Endothelial cell of umbilical vein (primary cell): ENCODE measurements at regions not wholly inside any gene's neighbourhood (a gene's known extent, or its start where the extent isn't known, plus 50 kb on each side); places are given as distances from the start of the nearest gene placed in this dataset.

Source experiments
- BruUV-seq: library from RNA; stranded (reverse); fragments of 400-500 nt; replicated peaks from 2 replicates; lab custom pipeline; 2021; lab: Mats Ljungman, UMichigan
- CTCF ChIA-PET: fragments of 300-600, 350-600 bp; sonication (Branson Sonifier 250); formaldehyde crosslinking; loops from one replicate; lab custom pipeline; 2021; ENCODE audit warnings: antibody characterized with exemption, inconsistent platforms; lab: Charles Lee
- POLR2A ChIA-PET: fragments of 300-600, 350-600 bp; sonication (Branson Sonifier 250); formaldehyde crosslinking; loops from one replicate; lab custom pipeline; 2021; ENCODE audit warnings: antibody characterized with exemption, inconsistent platforms; lab: Charles Lee
- DNase-seq: peaks from one replicate; pipeline ENCODE4 v3.0.0-alpha.2; 2011; ENCODE audit warnings: low read depth, low spot score
- FAIRE-seq: peaks from 2 replicates; lab custom pipeline; 2011; peaks lifted over from hg19 to GRCh38; lab: Jason Lieb, UNC
- H2AFZ ChIP-seq: 2 replicates; pipeline ENCODE4 v1.6.0; 2012; ENCODE audit warnings: low read depth, low read length, control low read depth, inconsistent platforms
- H3K27ac ChIP-seq: 2 replicates; pipeline ENCODE4 v1.5.1; 2011; ENCODE audit warnings: low read depth, mild to moderate bottlenecking, control low read depth, low read length, moderate library complexity; ENCODE audit not compliant: insufficient read depth
- H3K27me3 ChIP-seq, 2 experiments: 2 replicates each; pipeline versions ENCODE4 v1.6.0 to v1.6.1; 2011; ENCODE audit warnings: low read length in 2 of 2, mixed read lengths in 1 of 2; ENCODE audit not compliant: control insufficient read depth in 2 of 2, insufficient read depth in 2 of 2
- H3K36me3 ChIP-seq, 2 experiments: 2 replicates in 1 of 2; 3 replicates in 1 of 2; pipeline ENCODE4 v1.5.1; 2011; ENCODE audit warnings: low read length in 2 of 2, mild to moderate bottlenecking in 1 of 2, moderate library complexity in 1 of 2; ENCODE audit not compliant: control insufficient read depth in 2 of 2, insufficient read depth in 2 of 2; ENCODE audit errors: extremely low read depth in 1 of 2
- H3K4me1 ChIP-seq: 3 replicates; pipeline ENCODE4 v1.5.1; 2011; ENCODE audit warnings: mild to moderate bottlenecking, low read length; ENCODE audit not compliant: control insufficient read depth, insufficient read depth; ENCODE audit errors: extremely low read depth
- H3K4me2 ChIP-seq: 2 replicates; pipeline ENCODE4 v1.6.1; 2011; ENCODE audit warnings: low read length, control low read depth, mixed read lengths; ENCODE audit not compliant: insufficient read depth
- H3K4me3 ChIP-seq, 3 experiments: fragments of 200-600 bp in 1 of 3; sonication (generic), shearing (Covaris generic) in 1 of 3; replicated peaks in 1 of 3; 2 replicates each; pipeline ENCODE4 v1.5.1; 2011 to 2016; ENCODE audit warnings: control low read depth in 3 of 3, low read length in 3 of 3, mild to moderate bottlenecking in 2 of 3, inconsistent platforms in 1 of 3, low read depth in 1 of 3, moderate library complexity in 1 of 3; ENCODE audit not compliant: insufficient read depth in 1 of 3
- H3K79me2 ChIP-seq: 2 replicates; pipeline ENCODE4 v1.6.0; 2012; ENCODE audit warnings: low read length, inconsistent platforms; ENCODE audit not compliant: control insufficient read depth, insufficient read depth
- H3K9ac ChIP-seq: replicated peaks from 2 replicates; pipeline ENCODE3; 2011; ENCODE audit warnings: low read length, control low read depth; ENCODE audit not compliant: insufficient read depth; ENCODE audit errors: extremely low read depth
- H3K9me1 ChIP-seq: replicated peaks from 3 replicates; pipeline ENCODE4 v1.6.0; 2011; ENCODE audit warnings: mild to moderate bottlenecking, low read length; ENCODE audit not compliant: control insufficient read depth, insufficient read depth; ENCODE audit errors: extremely low read depth
- H3K9me3 ChIP-seq: replicated peaks from 2 replicates; pipeline ENCODE4 v1.5.1; 2012; ENCODE audit warnings: low read length, inconsistent platforms; ENCODE audit not compliant: control insufficient read depth, insufficient read depth
- H4K20me1 ChIP-seq: replicated peaks from 2 replicates; pipeline ENCODE3; 2011; ENCODE audit warnings: mild to moderate bottlenecking, low read length; ENCODE audit not compliant: control insufficient read depth, insufficient read depth; ENCODE audit errors: extremely low read depth
- CTCF ChIP-seq, 2 donors: IDR thresholded peaks; 1 replicate in 1 of 2; 2 replicates in 1 of 2; pipeline ENCODE4 v1.5.1; 2011; ENCODE audit warnings: low read length in 2 of 2, mild to moderate bottlenecking in 2 of 2, moderate library complexity in 2 of 2, control low read depth in 1 of 2, inconsistent platforms in 1 of 2, low read depth in 1 of 2; ENCODE audit not compliant: insufficient read depth in 1 of 2; ENCODE audit errors: extremely low read depth in 1 of 2
- EZH2 ChIP-seq: IDR thresholded peaks from 2 replicates; pipeline ENCODE4 v1.6.1; 2012; ENCODE audit warnings: borderline replicate concordance, low read depth, mild to moderate bottlenecking, moderate library complexity, low read length, inconsistent platforms; ENCODE audit not compliant: severe bottlenecking
- FOS ChIP-seq: IDR thresholded peaks from 2 replicates; pipeline ENCODE4 v1.6.1; 2011; ENCODE audit warnings: mild to moderate bottlenecking, low read length, moderate library complexity, borderline replicate concordance; ENCODE audit not compliant: insufficient read depth
- GATA2 ChIP-seq: IDR thresholded peaks from 2 replicates; pipeline ENCODE4 v1.7.0; 2011; ENCODE audit warnings: low read depth, mild to moderate bottlenecking, moderate library complexity, mixed read lengths, low read length; ENCODE audit not compliant: insufficient read length, insufficient read depth
- JUN ChIP-seq: IDR thresholded peaks from 2 replicates; pipeline ENCODE4 v1.6.1; 2011; ENCODE audit warnings: borderline replicate concordance, low read depth; ENCODE audit not compliant: insufficient read length, insufficient read depth
- MYC ChIP-seq: IDR thresholded peaks from one replicate; pipeline ENCODE4 v1.6.1; 2011; ENCODE audit warnings: mild to moderate bottlenecking, low read depth, low read length
- POLR2A ChIP-seq: IDR thresholded peaks from 2 replicates; pipeline ENCODE4 v1.6.1; 2012; ENCODE audit warnings: low read depth, mild to moderate bottlenecking, control low read depth, low read length
- POLR2AphosphoS5 ChIP-seq: IDR thresholded peaks from 2 replicates; pipeline ENCODE4 v1.6.1; 2012; ENCODE audit warnings: low read depth, mild to moderate bottlenecking, control low read depth, low read length, moderate library complexity; ENCODE audit not compliant: insufficient read depth
- dilution Hi-C: fragments of 300-500 bp; cut with MboI; formaldehyde crosslinking; loops from one replicate; pipeline ENCODE4 v1.15.0; 2019; ENCODE audit warnings: low sequenced_read_pairs; ENCODE audit not compliant: extremely low pct_ligation_motif_present
- intact Hi-C: fragments of 100-400 bp; cut with micrococcal nuclease; formaldehyde crosslinking; loops from one replicate; pipeline ENCODE4 v1.10.0; 2022
- TF ChIP-seq, protein P1 (sequence below): IDR thresholded peaks from 2 replicates; pipeline ENCODE4 v1.6.1; 2011; ENCODE audit not compliant: insufficient read depth, insufficient read length

DNA sequence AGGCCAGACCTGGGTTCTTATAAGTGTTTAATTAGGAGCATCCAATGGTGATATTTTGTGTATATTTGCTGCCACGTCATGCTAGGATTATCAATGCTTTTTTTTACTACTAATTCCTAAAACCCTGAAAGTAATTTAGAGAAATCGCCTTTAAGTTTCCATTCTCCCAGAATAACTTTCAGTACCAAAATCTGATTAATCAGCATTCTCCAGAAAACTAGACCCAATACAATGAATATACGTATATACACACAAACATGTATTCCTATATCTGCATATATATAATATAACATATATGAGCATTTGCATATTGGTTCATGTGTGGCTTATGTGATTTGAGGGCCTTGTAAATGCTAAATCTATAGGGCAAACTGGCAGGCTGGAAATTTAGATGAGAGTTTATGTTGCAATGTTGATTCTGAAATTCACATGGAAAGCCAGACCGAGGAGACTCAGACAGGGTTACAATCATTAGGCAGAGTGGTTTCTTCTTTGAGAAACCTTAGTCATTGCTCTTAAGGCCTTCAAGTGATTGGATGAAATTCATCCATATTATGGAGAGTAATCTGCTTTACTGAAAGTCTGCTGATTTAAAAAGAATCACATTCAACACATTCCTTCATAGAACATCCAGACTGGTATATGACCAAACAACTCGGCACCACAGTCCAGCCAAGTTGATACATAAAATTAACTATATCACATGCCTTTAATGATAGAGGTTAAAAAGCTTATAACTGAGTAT, 65.9 kb upstream of the RGPD4 start:
- H3K4me3 ChIP-seq, result no peak overlapping the region
- no peak for DNase-seq
- H3K9ac ChIP-seq, result no peak overlapping the region
- no peak overlapping the region for H3K27ac ChIP-seq
- no peak for FAIRE-seq
- ChIA-PET CTCF (no interaction called here), POLR2A (no interaction called here)
- H4K20me1 ChIP-seq, result no peaks in the 10 kb centered on the region
- H3K36me3 ChIP-seq, result no peaks in the 10 kb centered on the region
- H3K9me3 ChIP-seq, result peaks cover 4% of the 10 kb centered on the region
- TF ChIP-seq FOS (no peak), CTCF (IDR thresholded peaks at IDR 0.05; ENCODE audit: extremely low read depth in 1 of 2, insufficient read depth in 1 of 2, low read depth in 1 of 2, low read length in 2 of 2) (no peak), POLR2A (no peak), MYC (no peak), GATA2 (no peak), JUN (no peak), POLR2AphosphoS5 (no peak), EZH2 (no peak)
- TF ChIP-seq, protein P1, sequence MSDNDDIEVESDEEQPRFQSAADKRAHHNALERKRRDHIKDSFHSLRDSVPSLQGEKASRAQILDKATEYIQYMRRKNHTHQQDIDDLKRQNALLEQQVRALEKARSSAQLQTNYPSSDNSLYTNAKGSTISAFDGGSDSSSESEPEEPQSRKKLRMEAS, result no peak
- H3K4me2 ChIP-seq, result no peak overlapping the region
- H3K9me1 ChIP-seq, result no peaks in the 10 kb centered on the region
- intact Hi-C loops (no loop called here), dilution Hi-C loops (no loop called here)
- no peaks in the 10 kb centered on the region for H3K79me2 ChIP-seq
- H2AFZ ChIP-seq, result no peak overlapping the region
- H3K27me3 ChIP-seq, result no peaks in the 10 kb centered on the region
- no TSS peak for BruUV-seq
- H3K4me1 ChIP-seq, result no peaks in the 10 kb centered on the region
